CD4-positive, alpha-beta T cell treated with Interleukin-21 for 1 hour (primary cell): ENCODE measurements at regions not wholly inside any gene's neighbourhood (a gene's known extent, or its start where the extent isn't known, plus 50 kb on each side); places are given as distances from the start of the nearest gene placed in this dataset.
"Not testable (repeated sequence)": the region's sequence is repeated elsewhere in the genome, so short reads cannot be mapped to it uniquely, and the experiment has no call there.

Source experiments
- DNase-seq: peaks from one replicate; pipeline ENCODE4 v3.0.0-alpha.2; 2020

- DNase-seq: no peak
Measured at GRCh38 chr2:173468266-173468793, 113.7 kb downstream of the CDCA7 start.

DNA sequence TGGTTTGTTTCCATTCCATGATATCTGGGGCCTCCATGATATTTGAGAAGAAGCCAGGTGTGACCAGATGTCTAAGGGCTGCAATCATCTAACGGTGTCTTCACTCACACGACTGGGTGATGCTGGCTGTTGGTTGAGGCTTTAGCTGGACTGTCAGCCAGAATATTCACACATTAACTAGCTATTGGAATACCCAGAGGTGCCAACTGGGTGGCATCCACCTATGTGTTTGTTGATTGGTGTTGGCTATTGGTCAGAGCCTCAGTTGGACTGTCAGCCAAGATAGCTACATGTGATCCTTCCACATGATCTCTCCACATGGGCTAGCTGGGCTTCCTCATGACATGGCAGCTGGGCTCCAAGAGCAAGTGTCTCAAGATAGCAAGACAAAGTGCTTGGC, 117.4 kb downstream of the CDCA7 start:
- DNase-seq: no peak

- no peak for DNase-seq
Measured at GRCh38 chr2:173483137-173483536, 128.5 kb downstream of the CDCA7 start.

GRCh38 chr2:173488861-173489260, 134.2 kb downstream of the CDCA7 start:
- no peak for DNase-seq

DNA sequence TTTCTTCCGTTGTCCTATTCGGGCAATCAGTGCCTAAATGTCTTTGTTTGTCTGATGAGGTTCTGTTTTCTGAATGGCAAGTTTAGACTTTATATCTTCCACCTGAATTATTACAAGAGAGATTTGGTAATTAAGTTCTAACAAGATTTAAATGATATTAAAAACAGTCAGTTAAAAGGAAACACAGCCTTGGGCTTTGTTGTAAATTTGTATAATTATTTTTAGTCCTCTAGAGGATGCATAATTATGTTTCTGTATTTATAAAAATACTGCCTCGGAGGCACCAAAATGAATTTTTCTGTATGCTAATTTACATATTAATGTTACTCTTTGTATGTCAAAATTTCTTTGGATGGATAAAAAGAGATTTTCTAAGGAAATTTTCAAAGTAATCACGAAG, 136.7 kb downstream of the CDCA7 start:
- no peak for DNase-seq

DNA sequence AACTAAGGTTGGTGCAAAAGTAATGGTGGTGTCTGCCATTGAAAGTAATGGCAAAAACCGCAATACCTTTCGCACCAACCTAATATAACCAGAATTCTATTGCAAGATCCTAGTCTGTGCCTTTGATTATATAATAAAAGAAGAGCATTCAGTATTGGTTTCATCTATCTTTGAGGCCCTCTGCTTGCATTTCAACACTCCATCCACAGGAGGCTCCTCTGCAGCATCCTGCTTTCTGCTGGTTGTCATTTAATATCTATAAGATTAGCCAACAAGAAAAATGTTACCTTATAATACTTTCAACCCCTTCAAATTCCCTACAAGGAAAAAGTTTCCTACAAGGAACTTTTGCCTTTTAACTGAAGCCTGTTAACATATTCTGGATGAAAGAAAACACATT, 139.2 kb downstream of the CDCA7 start:
- DNase-seq: no peak

- DNase-seq: no peak
Measured at GRCh38 chr2:173496746-173497145, 142.1 kb downstream of the CDCA7 start.

DNA sequence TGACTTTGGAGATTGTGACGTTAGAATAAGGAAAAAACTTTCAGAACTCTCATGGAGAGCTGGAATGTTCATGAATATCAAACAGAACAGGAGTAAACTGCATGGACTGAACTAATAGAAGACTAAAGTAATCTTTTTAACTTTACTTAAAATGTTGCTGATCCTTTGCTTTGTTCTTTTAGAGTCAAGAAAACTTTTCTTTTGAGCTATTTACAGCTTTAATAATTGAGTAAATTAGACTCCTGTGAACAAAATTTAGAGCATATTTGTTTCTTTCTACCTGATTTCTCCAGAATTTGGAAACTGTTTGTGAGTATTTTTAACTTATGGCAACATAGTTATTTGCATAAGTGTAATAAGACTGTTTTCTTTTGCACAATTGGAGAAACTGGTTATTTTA, 146.3 kb downstream of the CDCA7 start:
- no peak for DNase-seq

DNA sequence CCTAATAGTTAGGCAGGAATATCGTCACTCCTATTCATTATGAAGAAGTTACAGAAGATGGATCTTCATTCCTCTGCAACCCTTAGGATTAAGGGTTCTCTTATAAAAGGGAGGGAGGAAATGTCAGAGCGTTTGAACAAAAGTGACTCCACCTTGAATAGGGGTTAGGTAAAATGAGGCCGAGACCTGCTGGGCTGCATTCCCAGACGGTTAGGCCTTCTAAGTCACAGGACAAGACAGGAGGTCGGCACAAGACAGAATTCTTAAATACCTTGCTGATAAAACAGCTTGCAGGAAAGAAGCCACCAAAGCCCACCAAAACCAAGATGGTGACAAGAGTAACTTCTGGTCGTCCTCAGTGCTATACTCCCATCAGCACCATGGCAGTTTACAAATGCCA, 147.6 kb downstream of the CDCA7 start:
- DNase-seq: no peak

DNA sequence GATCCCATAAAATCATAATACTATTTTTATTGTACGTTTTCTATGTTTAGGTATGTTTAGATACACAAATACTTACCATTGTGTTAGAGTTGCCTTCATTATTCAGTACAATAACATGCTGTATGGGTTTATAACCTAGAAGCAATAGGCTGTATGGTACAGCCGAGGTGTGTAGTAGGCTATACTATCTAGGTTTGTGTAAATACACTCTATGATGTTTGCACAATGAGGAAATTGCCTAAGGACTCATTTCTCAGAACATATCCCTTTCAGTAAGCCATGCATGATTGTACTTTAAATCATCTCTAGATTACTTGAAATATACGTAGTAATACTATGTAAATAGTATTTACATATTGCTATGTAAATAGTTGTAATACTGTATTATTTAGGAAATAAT, 156.7 kb downstream of the CDCA7 start:
- no peak for DNase-seq

DNA sequence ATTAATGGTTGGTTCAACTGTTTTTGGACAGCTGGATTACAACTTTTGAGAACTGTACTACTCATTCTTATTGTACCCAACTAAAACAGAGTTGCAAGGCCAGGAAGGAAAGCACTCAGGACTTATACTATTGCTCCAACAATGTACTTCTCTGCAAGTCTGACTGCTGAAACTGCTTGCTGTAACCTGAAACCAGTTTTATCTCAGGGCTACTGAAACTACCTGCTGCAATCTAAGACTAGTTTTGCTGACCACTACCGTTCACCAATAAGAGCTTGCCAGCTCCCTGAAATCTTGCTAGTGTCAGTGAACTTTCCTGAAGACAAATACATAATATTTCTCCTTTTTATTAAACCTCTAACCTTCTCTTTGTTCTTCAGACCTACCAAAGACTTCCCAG, 157.3 kb downstream of the CDCA7 start:
- no peak for DNase-seq

GRCh38 chr2:173513107-173513727, 158.5 kb downstream of the CDCA7 start:
- DNase-seq: no peak

DNA sequence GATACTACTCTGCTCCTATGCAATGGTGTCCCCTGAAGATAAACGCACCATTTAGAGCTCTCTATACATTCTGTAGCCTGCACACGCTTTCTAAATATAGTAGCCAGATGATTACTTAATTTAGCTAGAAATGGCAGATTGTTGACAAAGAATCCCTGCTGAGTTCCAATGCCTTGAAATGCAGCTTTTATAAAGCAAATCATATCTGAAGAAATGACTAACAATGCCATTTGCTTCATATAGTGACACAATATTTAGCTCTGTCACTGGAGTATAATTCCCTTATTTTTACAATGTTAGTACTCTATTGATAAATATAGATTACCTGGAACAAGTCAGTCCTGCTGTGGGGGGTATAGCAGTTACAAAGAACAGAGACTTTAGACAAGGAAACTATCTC, 166.2 kb downstream of the CDCA7 start:
- no peak for DNase-seq

- no peak for DNase-seq
Measured at GRCh38 chr2:173521450-173522192, 166.9 kb downstream of the CDCA7 start.

DNA sequence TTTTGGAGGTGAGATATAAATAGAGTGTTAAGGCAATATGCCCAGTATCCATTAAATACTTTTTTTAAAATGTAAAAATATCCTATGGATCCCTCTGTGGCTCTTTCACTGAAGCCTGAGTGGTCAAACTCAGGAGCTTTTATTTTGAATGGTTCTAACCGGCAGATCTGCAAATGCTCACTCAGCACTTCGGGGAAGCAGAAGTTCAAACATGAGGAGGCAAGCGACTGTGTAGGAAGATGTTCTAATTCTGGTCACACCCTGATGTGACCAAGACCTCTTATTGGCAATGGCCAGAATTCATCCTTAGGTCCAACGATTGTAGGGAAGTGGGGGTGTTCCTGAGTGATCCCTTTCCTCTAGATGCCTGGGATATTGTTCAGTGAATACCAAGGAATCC, 168.8 kb downstream of the CDCA7 start:
- no peak for DNase-seq

DNA sequence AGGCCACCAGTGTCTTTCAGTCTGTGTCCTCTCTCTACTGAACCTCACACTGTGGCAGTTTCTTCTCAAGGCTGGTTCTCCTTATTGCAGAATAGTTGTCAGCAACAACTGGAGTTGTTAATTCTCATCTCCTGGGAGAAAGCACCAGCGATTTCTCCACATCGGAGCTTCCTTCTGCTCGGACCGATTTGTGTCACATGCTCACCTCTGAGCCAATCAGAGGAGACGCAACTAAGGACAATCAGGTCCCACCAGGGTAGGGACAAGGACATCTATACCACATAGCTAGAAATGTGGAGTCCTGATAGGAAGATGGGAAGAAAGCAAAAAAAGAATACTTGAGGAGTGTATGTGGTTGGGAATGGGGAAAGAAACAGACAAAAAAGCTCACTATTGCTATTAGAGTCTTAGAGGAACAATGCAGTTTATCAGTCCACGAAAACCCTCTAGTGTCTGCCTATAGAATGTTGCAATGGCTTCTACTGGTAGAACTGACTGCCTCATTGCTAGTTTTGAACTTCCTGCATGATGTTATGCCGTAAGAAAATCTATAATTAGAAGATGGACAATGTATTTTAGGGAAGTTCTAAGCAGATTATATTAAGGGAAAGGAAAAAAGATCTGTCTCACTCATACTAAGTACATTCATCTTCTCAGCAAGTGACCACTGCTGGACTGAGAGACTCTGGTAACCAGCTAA, 169.7 kb downstream of the CDCA7 start:
- DNase-seq: no peak

GRCh38 chr2:173532732-173533531, 178.3 kb downstream of the CDCA7 start:
- not testable (repeated sequence) for DNase-seq

DNA sequence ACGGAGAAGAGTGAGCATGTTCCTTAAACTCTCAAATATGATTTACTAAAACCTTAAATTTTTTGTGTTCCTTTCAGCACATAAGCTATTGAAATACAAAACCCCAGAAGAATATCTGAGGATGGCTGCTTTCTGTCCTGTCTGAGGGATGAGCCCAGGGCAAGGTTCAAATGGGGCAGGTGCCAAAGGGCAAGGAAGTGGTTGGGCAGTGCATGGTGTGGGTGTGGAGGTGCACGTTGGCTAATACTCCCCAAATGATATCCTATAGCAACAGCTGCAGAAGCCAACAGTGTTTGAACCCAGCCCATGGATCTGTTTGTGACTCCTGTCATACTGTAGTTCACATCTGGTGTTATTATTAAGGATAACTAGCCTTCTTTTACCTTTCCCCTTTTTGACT, 183.0 kb downstream of the CDCA7 start:
- DNase-seq: no peak

DNA sequence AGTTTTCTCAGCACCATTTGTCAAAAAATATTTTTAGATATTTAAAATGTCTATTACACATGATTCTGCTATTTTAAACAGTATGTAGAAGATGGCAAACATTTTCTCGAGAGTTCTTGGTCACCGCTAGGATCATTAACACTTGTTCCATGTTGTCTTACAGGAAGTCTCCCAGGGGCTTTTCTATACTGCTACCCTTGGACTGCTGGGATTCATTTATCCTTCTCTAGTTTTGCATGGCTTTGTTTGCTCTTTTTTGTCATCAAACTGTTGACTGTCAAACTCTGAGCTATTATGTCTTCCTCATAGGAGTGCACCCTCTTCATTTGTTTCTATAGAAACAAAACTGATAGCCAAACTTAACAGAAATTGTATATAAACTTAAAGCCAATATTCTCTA, 184.9 kb downstream of the CDCA7 start:
- DNase-seq: no peak

- DNase-seq: no peak
Measured at GRCh38 chr2:173544641-173545363, 190.1 kb downstream of the CDCA7 start.

DNA sequence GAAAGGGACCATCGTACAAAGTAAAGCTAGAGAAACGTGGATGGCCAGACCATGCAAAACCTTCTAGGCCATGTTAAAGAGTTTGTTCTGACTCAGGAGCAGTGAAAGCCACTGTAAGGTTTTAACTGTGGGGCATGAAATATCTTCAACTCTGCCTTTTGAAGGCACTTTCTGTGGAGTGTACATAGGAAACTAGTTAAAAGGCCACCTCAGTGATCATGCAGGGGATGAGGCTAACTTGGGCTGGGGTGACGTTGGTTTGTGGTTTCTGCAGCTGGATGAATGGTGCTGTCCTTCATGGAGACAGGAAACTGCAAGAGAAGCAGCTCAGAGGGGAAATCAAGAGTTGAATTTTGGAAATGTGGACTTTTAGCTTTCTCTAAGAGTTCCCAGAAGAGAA, 190.7 kb downstream of the CDCA7 start:
- DNase-seq: no peak

- no peak for DNase-seq
Measured at GRCh38 chr2:173547499-173547898, 192.8 kb downstream of the CDCA7 start.
